ENCODE measurements at regions not wholly inside any gene's neighbourhood (a gene's known extent, or its start where the extent isn't known, plus 50 kb on each side); places are given as distances from the start of the nearest gene placed in this dataset.

GRCh38 chrX:117768861-117769604 lies 347.6 kb downstream of the KLHL13 start:
- Histone ChIP-seq H4K5ac (ENCODE audit: insufficient read length, low read depth, low read length) (no peak overlapping the region), H3K9ac (ENCODE audit: extremely low read depth, insufficient read length, low read length) (no peak overlapping the region), H3K14ac (ENCODE audit: insufficient read depth, low read length) (no peak overlapping the region), H3T11ph (ENCODE audit: low read length) (no peak overlapping the region), H3K27me3 (ENCODE audit: insufficient read depth, low read length) (no peaks in the 10 kb centered on the region), H3K23me2 (ENCODE audit: insufficient read length, low read depth, low read length, poor library complexity, severe bottlenecking) (no peaks in the 10 kb centered on the region), H3K23ac (ENCODE audit: insufficient read length, low read depth, low read length) (no peak overlapping the region), H3K18ac (ENCODE audit: insufficient read length, low read depth, low read length) (no peak overlapping the region), H3K4me1 (ENCODE audit: insufficient read depth, low read length) (no peaks in the 10 kb centered on the region), H2AK5ac (ENCODE audit: insufficient read length, low read length) (no peak overlapping the region), H3K79me2 (ENCODE audit: insufficient read depth, low read length) (no peaks in the 10 kb centered on the region), H3K4me2 (ENCODE audit: insufficient read depth, insufficient read length, low read length) (no peak overlapping the region), H2BK5ac (ENCODE audit: insufficient read length, low read length) (no peak overlapping the region), H2BK12ac (ENCODE audit: insufficient read length, low read depth, low read length) (no peak overlapping the region), H4K91ac (ENCODE audit: insufficient read length, low read depth, low read length) (no peak overlapping the region), H4K20me1 (ENCODE audit: control insufficient read depth, insufficient read depth, insufficient read length) (no peaks in the 10 kb centered on the region), H2BK15ac (ENCODE audit: low read depth, low read length) (no peak overlapping the region), H3K27ac (ENCODE audit: insufficient read length, low read depth, low read length) (no peak overlapping the region), H3K4ac (ENCODE audit: low read depth, low read length) (no peak overlapping the region), H2AFZ (ENCODE audit: low read length) (no peak overlapping the region), H2BK120ac (ENCODE audit: low read depth, low read length, poor library complexity, severe bottlenecking) (no peak overlapping the region), H3K79me1 (ENCODE audit: insufficient read depth, low read depth, low read length, poor library complexity, severe bottlenecking) (no peaks in the 10 kb centered on the region), H3K9me3 (ENCODE audit: control insufficient read depth, low read depth, low read length) (peaks cover 31% of the 10 kb centered on the region), H2BK20ac (ENCODE audit: low read depth, low read length, poor library complexity, severe bottlenecking) (no peak overlapping the region), H3K56ac (ENCODE audit: insufficient read length, low read depth, low read length) (no peak overlapping the region), H4K8ac (replicated peaks; ENCODE audit: insufficient read length, low read depth, low read length) (no peak overlapping the region)
- Mint-ChIP-seq H3K4me1 (no peaks in the 10 kb centered on the region), H3K36me3 (ENCODE audit: insufficient read depth in 1 of 3, low read depth in 3 of 3) (peaks cover 0 to 5% (median 3%) of the 10 kb centered on the region in 3 experiments; a peak in 2 of 7 replicates), H3K27me3 (ENCODE audit: low read depth) (no peaks in the 10 kb centered on the region), H3K27ac (no peak overlapping the region), H3K9me3 (peaks cover 17 to 62% of the 10 kb centered on the region in 2 experiments), H3K4me3 (no peak overlapping the region)
- no peak for DNase-seq
- no CpG with 5 or more reads among the region's 37 CpGs for WGBS (ENCODE audit: extremely low coverage, insufficient read length, low lambda C conversion rate)
- TF ChIP-seq, protein P1, sequence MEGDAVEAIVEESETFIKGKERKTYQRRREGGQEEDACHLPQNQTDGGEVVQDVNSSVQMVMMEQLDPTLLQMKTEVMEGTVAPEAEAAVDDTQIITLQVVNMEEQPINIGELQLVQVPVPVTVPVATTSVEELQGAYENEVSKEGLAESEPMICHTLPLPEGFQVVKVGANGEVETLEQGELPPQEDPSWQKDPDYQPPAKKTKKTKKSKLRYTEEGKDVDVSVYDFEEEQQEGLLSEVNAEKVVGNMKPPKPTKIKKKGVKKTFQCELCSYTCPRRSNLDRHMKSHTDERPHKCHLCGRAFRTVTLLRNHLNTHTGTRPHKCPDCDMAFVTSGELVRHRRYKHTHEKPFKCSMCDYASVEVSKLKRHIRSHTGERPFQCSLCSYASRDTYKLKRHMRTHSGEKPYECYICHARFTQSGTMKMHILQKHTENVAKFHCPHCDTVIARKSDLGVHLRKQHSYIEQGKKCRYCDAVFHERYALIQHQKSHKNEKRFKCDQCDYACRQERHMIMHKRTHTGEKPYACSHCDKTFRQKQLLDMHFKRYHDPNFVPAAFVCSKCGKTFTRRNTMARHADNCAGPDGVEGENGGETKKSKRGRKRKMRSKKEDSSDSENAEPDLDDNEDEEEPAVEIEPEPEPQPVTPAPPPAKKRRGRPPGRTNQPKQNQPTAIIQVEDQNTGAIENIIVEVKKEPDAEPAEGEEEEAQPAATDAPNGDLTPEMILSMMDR (conservative IDR thresholded peaks at IDR 0.05), result no peak
